ENCODE measurements at regions not wholly inside any gene's neighbourhood (a gene's known extent, or its start where the extent isn't known, plus 50 kb on each side); places are given as distances from the start of the nearest gene placed in this dataset.

- no peak for DNase-seq
Observed at GRCh38 chr9:107119735-107120134, 163.3 kb upstream of the RAD23B start.

- no peak for DNase-seq
Observed at GRCh38 chr9:107123389-107123788, 159.7 kb upstream of the RAD23B start.

GRCh38 chr9:107127608-107128007, 155.5 kb upstream of the RAD23B start:
- DNase-seq: no peak

- peak; percentile 57 for DNase-seq
Observed at GRCh38 chr9:107131108-107131799, 151.8 kb upstream of the RAD23B start.

- no peak for DNase-seq
Observed at GRCh38 chr9:107136296-107136695, 146.8 kb upstream of the RAD23B start.

GRCh38 chr9:107137495-107138202, 145.4 kb upstream of the RAD23B start:
- no peak for DNase-seq

GRCh38 chr9:107138261-107138992, 144.7 kb upstream of the RAD23B start:
- DNase-seq: no peak

GRCh38 chr9:107141967-107142366, 141.1 kb upstream of the RAD23B start:
- DNase-seq: no peak

GRCh38 chr9:107142430-107142829, 140.6 kb upstream of the RAD23B start:
- DNase-seq: no peak

GRCh38 chr9:107142896-107143603, 140.0 kb upstream of the RAD23B start:
- no peak for DNase-seq

- DNase-seq: peak; percentile 46
Observed at GRCh38 chr9:107144475-107144874, 138.6 kb upstream of the RAD23B start.

GRCh38 chr9:107147134-107147533, 135.9 kb upstream of the RAD23B start:
- no peak for DNase-seq

- DNase-seq: no peak
Observed at GRCh38 chr9:107148216-107148615, 134.9 kb upstream of the RAD23B start.

GRCh38 chr9:107149756-107150155, 133.3 kb upstream of the RAD23B start:
- no peak for DNase-seq

- no peak for DNase-seq
Observed at GRCh38 chr9:107153336-107153735, 129.7 kb upstream of the RAD23B start.

- no peak for DNase-seq
Observed at GRCh38 chr9:107154291-107154690, 128.8 kb upstream of the RAD23B start.

GRCh38 chr9:107154766-107155165, 128.3 kb upstream of the RAD23B start:
- DNase-seq: no peak

- no peak for DNase-seq
Observed at GRCh38 chr9:107155244-107155817, 127.7 kb upstream of the RAD23B start.

- no peak for DNase-seq
Observed at GRCh38 chr9:107158321-107158720, 124.8 kb upstream of the RAD23B start.

- DNase-seq: no peak
Observed at GRCh38 chr9:107161338-107161737, 121.7 kb upstream of the RAD23B start.

GRCh38 chr9:107163370-107163769, 119.7 kb upstream of the RAD23B start:
- no peak for DNase-seq

GRCh38 chr9:107169796-107170195, 113.3 kb upstream of the RAD23B start:
- no peak for DNase-seq

GRCh38 chr9:107170801-107171200, 112.3 kb upstream of the RAD23B start:
- no peak for DNase-seq
